NB4 (cell line): ENCODE measurements at regions not wholly inside any gene's neighbourhood (a gene's known extent, or its start where the extent isn't known, plus 50 kb on each side); places are given as distances from the start of the nearest gene placed in this dataset.

Experiments used
- DNase-seq: peaks from one replicate; pipeline ENCODE4 v3.0.0; 2010; ENCODE audit warnings: low read depth
- H3K4me3 ChIP-seq: one replicate; pipeline ENCODE4 v1.5.1; 2011; ENCODE audit warnings: mild to moderate bottlenecking, low read depth, low read length, moderate library complexity
- CTCF ChIP-seq: IDR thresholded peaks from one replicate; pipeline ENCODE4 v1.5.1; 2012; ENCODE audit warnings: low read depth, low read length
- MAX ChIP-seq: IDR thresholded peaks from 2 replicates; pipeline ENCODE4 v1.6.1; 2011; ENCODE audit warnings: low read depth, low read length
- MYC ChIP-seq: IDR thresholded peaks from 2 replicates; pipeline ENCODE4 v1.6.1; 2011; ENCODE audit warnings: low read depth, low read length
- POLR2A ChIP-seq: IDR thresholded peaks from 2 replicates; pipeline ENCODE4 v1.6.1; 2011; ENCODE audit warnings: mild to moderate bottlenecking; ENCODE audit not compliant: insufficient read length; ENCODE audit errors: extremely low read depth

- DNase-seq: no peak
- H3K4me3 ChIP-seq: no peak overlapping the region
- no peak for TF ChIP-seq CTCF
- TF ChIP-seq POLR2A: no peak
- no peak for TF ChIP-seq MYC
- no peak for TF ChIP-seq MAX
Measured at GRCh38 chr3:145842294-145842902, 318.6 kb downstream of the PLOD2 start.

GRCh38 chr3:145843561-145843960 lies 317.4 kb downstream of the PLOD2 start:
- no peak for DNase-seq
- no peak overlapping the region for H3K4me3 ChIP-seq
- TF ChIP-seq MYC: no peak
- TF ChIP-seq MAX: no peak
- no peak for TF ChIP-seq CTCF
- TF ChIP-seq POLR2A: no peak

- DNase-seq: no peak
- no peak for TF ChIP-seq CTCF
- no peak for TF ChIP-seq MAX
- TF ChIP-seq MYC: no peak
- TF ChIP-seq POLR2A: no peak
- no peak overlapping the region for H3K4me3 ChIP-seq
Measured at GRCh38 chr3:145849115-145849514, 311.9 kb downstream of the PLOD2 start.

- no peak overlapping the region for H3K4me3 ChIP-seq
- no peak for TF ChIP-seq MYC
- TF ChIP-seq CTCF: no peak
- TF ChIP-seq POLR2A: no peak
- TF ChIP-seq MAX: no peak
- DNase-seq: no peak
Measured at GRCh38 chr3:145854499-145854898, 306.5 kb downstream of the PLOD2 start.

GRCh38 chr3:145857956-145858355 lies 303.0 kb downstream of the PLOD2 start:
- DNase-seq: no peak

More at GRCh38 chr3:145857956-145858355, 303.0 kb downstream of the PLOD2 start:
- H3K4me3 ChIP-seq: no peak overlapping the region
- TF ChIP-seq CTCF (no peak), MAX (no peak), MYC (no peak), POLR2A (no peak)
